ENCODE measurements at regions not wholly inside any gene's neighbourhood (a gene's known extent, or its start where the extent isn't known, plus 50 kb on each side); places are given as distances from the start of the nearest gene placed in this dataset.

- TF ChIP-seq EZH2 (IDR thresholded peaks at IDR 0.05; ENCODE audit: borderline replicate concordance, insufficient read depth, low read depth, low read length, poor library complexity, severe bottlenecking) (no peak), CTCF (IDR thresholded peaks at IDR 0.05) (no peak)
These were observed 341.0 kb upstream of the CD180 start for GRCh38 chr5:67537439-67538148.

All from B cell (primary cell).